Breast epithelium (tissue), 3 donors: ENCODE measurements at regions not wholly inside any gene's neighbourhood (a gene's known extent, or its start where the extent isn't known, plus 50 kb on each side); places are given as distances from the start of the nearest gene placed in this dataset.
"Not testable (repeated sequence)": the region's sequence is repeated elsewhere in the genome, so short reads cannot be mapped to it uniquely, and the experiment has no call there.

Source experiments
- CTCF ChIP-seq, 3 donors: fragments of 450-650 bp; IDR thresholded peaks; one replicate each; pipeline ENCODE4 v1.5.1; 2016 to 2017; ENCODE audit warnings: antibody characterized with exemption in 3 of 3, mild to moderate bottlenecking in 3 of 3, moderate library complexity in 3 of 3
- POLR2A ChIP-seq: fragments of 450-650 bp; IDR thresholded peaks from one replicate; pipeline ENCODE4 v1.6.1; 2016; ENCODE audit warnings: antibody characterized with exemption, mild to moderate bottlenecking, moderate library complexity
- POLR2AphosphoS5 ChIP-seq, 3 donors: sonication (generic); formaldehyde crosslinking; IDR thresholded peaks; one replicate each; pipeline ENCODE4 v1.6.1; 2017; ENCODE audit warnings: antibody characterized with exemption in 3 of 3

GRCh38 chr7:66553675-66554074 lies 75.0 kb upstream of the KCTD7 start:
- not testable (repeated sequence) for TF ChIP-seq CTCF (IDR thresholded peaks at IDR 0.05); POLR2A; POLR2AphosphoS5 (IDR thresholded peaks at IDR 0.05)
